Osteocyte (in vitro differentiated cells): ENCODE measurements at regions not wholly inside any gene's neighbourhood (a gene's known extent, or its start where the extent isn't known, plus 50 kb on each side); places are given as distances from the start of the nearest gene placed in this dataset.

Source experiments
- DNase-seq: peaks from one replicate; pipeline ENCODE4 v3.0.0; 2021; ENCODE audit warnings: mixed read lengths; ENCODE audit not compliant: unreplicated experiment; ENCODE audit errors: extremely low spot score
- H3K27ac Mint-ChIP-seq: one replicate; pipeline ENCODE4 v1.8.0; 2021; ENCODE audit warnings: mild to moderate bottlenecking, mixed read lengths; ENCODE audit not compliant: unreplicated experiment
- H3K27me3 Mint-ChIP-seq: one replicate; pipeline ENCODE4 v1.8.0; 2021; ENCODE audit warnings: mixed read lengths; ENCODE audit not compliant: unreplicated experiment
- H3K36me3 Mint-ChIP-seq: one replicate; pipeline ENCODE4 v1.8.0; 2021; ENCODE audit warnings: mixed read lengths; ENCODE audit not compliant: unreplicated experiment
- H3K4me1 Mint-ChIP-seq: one replicate; pipeline ENCODE4 v1.8.0; 2021; ENCODE audit warnings: mixed read lengths; ENCODE audit not compliant: unreplicated experiment
- H3K4me3 Mint-ChIP-seq: one replicate; pipeline ENCODE4 v1.8.0; 2021; ENCODE audit warnings: mild to moderate bottlenecking, moderate library complexity, mixed read lengths; ENCODE audit not compliant: unreplicated experiment
- H3K9me3 Mint-ChIP-seq: one replicate; pipeline ENCODE4 v1.8.0; 2021; ENCODE audit warnings: mixed read lengths; ENCODE audit not compliant: unreplicated experiment
- CTCF ChIP-seq: fragments of 200-600 bp; sonication (generic); IDR thresholded peaks from 2 replicates; pipeline ENCODE4 v1.5.0; 2021; ENCODE audit warnings: antibody characterized with exemption, mild to moderate bottlenecking, moderate library complexity

- Mint-ChIP-seq H3K27ac (no peak overlapping the region), H3K4me3 (no peak overlapping the region), H3K9me3 (no peaks in the 10 kb centered on the region), H3K27me3 (no peaks in the 10 kb centered on the region), H3K36me3 (no peaks in the 10 kb centered on the region), H3K4me1 (no peaks in the 10 kb centered on the region)
- no peak for DNase-seq
- no peak for TF ChIP-seq CTCF
These were observed 1971.7 kb downstream of the SUCLG1 start for GRCh38 chr2:82487354-82487753.

GRCh38 chr2:82485701-82486100 lies 1973.4 kb downstream of the SUCLG1 start:
- H3K4me3 Mint-ChIP-seq: no peak overlapping the region
- no peak for DNase-seq
- H3K27me3 Mint-ChIP-seq: no peaks in the 10 kb centered on the region
- H3K36me3 Mint-ChIP-seq: no peaks in the 10 kb centered on the region
- H3K4me1 Mint-ChIP-seq: no peaks in the 10 kb centered on the region
- H3K9me3 Mint-ChIP-seq: no peaks in the 10 kb centered on the region
- TF ChIP-seq CTCF: no peak
- no peak overlapping the region for H3K27ac Mint-ChIP-seq

- H3K27ac Mint-ChIP-seq: no peak overlapping the region
- no peaks in the 10 kb centered on the region for H3K9me3 Mint-ChIP-seq
These were observed 1977.9 kb downstream of the SUCLG1 start for GRCh38 chr2:82481207-82481606.

GRCh38 chr2:82478641-82479040 lies 1980.4 kb downstream of the SUCLG1 start:
- Mint-ChIP-seq H3K9me3 (no peaks in the 10 kb centered on the region), H3K36me3 (no peaks in the 10 kb centered on the region), H3K4me3 (no peak overlapping the region), H3K27ac (no peak overlapping the region), H3K4me1 (no peaks in the 10 kb centered on the region), H3K27me3 (no peaks in the 10 kb centered on the region)
- no peak for TF ChIP-seq CTCF
- DNase-seq: no peak

More at GRCh38 chr2:82481207-82481606, 1977.9 kb downstream of the SUCLG1 start:
- H3K27me3 Mint-ChIP-seq: no peaks in the 10 kb centered on the region
- no peaks in the 10 kb centered on the region for H3K4me1 Mint-ChIP-seq
- no peak for TF ChIP-seq CTCF
- no peak for DNase-seq
- no peaks in the 10 kb centered on the region for H3K36me3 Mint-ChIP-seq
- no peak overlapping the region for H3K4me3 Mint-ChIP-seq

- Mint-ChIP-seq H3K27ac (no peak overlapping the region), H3K4me1 (no peaks in the 10 kb centered on the region), H3K9me3 (peaks cover 1% of the 10 kb centered on the region), H3K36me3 (no peaks in the 10 kb centered on the region), H3K27me3 (no peaks in the 10 kb centered on the region), H3K4me3 (no peak overlapping the region)
- TF ChIP-seq CTCF: no peak
- no peak for DNase-seq
These were observed 1983.0 kb downstream of the SUCLG1 start for GRCh38 chr2:82476094-82476493.
